ENCODE measurements at regions not wholly inside any gene's neighbourhood (a gene's known extent, or its start where the extent isn't known, plus 50 kb on each side); places are given as distances from the start of the nearest gene placed in this dataset.

DNA sequence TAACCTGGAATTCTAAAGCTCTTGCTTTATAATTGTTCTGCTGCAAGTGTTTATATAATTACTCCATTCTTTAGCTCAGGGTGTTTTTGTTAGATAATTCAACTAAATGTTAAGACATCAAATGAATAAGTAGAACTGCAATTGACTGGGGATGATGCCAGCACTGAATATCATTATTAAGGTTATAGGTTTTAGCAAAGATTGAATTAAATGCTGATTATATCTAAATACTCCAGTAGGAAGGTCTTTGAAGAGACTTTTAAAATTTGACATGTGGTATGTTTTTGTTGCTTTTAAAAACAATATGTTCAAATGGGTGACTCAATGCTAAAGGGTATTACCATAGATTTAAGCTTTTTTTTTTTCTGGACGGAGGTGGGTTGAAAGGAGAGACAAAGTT is 170.1 kb upstream of the THUMPD2 start:
- DNase-seq: no peak
- Histone ChIP-seq H3K4me1 (ENCODE audit: control insufficient read depth, insufficient read depth, low read length) (peaks cover 1% of the 10 kb centered on the region; the same call in 1 of the 2 replicates), H3K23ac (ENCODE audit: low read depth, low read length) (no peak overlapping the region), H3K4me3 (ENCODE audit: insufficient read depth, low read depth, low read length) (no peak overlapping the region), H2BK20ac (ENCODE audit: low read depth, low read length) (no peak overlapping the region), H4K20me1 (ENCODE audit: insufficient read depth, low read length) (no peaks in the 10 kb centered on the region), H3K4ac (ENCODE audit: low read depth, low read length) (no peak overlapping the region), H3K4me2 (ENCODE audit: low read depth, low read length) (no peak overlapping the region), H2AFZ (replicated peaks; ENCODE audit: low read length, poor library complexity) (no peak overlapping the region), H4K8ac (ENCODE audit: low read depth in 2 of 2, low read length in 2 of 2) (no peak overlapping the region), H3K9ac (ENCODE audit: low read depth, low read length) (no peak overlapping the region), H3K18ac (ENCODE audit: low read depth, low read length) (no peak overlapping the region), H3K27ac (ENCODE audit: insufficient read depth, low read length) (no peak overlapping the region), H3K9me1 (ENCODE audit: insufficient read depth, low read length) (no peaks in the 10 kb centered on the region), H2AK9ac (replicated peaks; ENCODE audit: low read depth, low read length, poor library complexity) (no peak overlapping the region), H4K5ac (ENCODE audit: low read depth, low read length) (no peak overlapping the region; the same call in 1 of the 2 replicates), H3K56ac (ENCODE audit: extremely low read depth, insufficient read depth, low read length) (no peak overlapping the region), H2BK5ac (ENCODE audit: low read depth, low read length, poor library complexity, severe bottlenecking) (peak overlapping the region; percentile 86), H3K27me3 (ENCODE audit: control insufficient read depth, insufficient read depth, low read length) (no peaks in the 10 kb centered on the region), H2AK5ac (ENCODE audit: low read depth, low read length) (no peak overlapping the region), H4K91ac (ENCODE audit: insufficient read depth, low read depth, low read length) (no peak overlapping the region), H2BK120ac (ENCODE audit: low read depth, low read length) (no peak overlapping the region), H3K14ac (replicated peaks; ENCODE audit: low read depth, low read length) (no peak overlapping the region), H3K9me3 (ENCODE audit: control insufficient read depth, insufficient read depth, low read length) (no peaks in the 10 kb centered on the region), H3K79me1 (ENCODE audit: low read depth in 1 of 2, low read length in 2 of 2) (no peaks in the 10 kb centered on the region), H3K36me3 (ENCODE audit: control insufficient read depth, insufficient read depth, low read length) (no peaks in the 10 kb centered on the region), H2BK15ac (ENCODE audit: low read depth, low read length) (no peak overlapping the region)
- ATAC-seq (ENCODE audit: low read depth): no peak
- intact Hi-C loops (cut with micrococcal nuclease): no loop called here
- in situ Hi-C loops (cut with MboI; ENCODE audit: low sequenced_read_pairs): no loop called here
- no CpG with 5 or more reads among the region's 1 CpG for WGBS, 2 experiments (ENCODE audit: extremely low coverage in 2 of 2, insufficient read length in 1 of 2)
- BruUV-seq (replicated peaks): no TSS peak
- POLR2A ChIA-PET (ENCODE audit: unreplicated experiment): no interaction called here
- CTCF ChIA-PET: interaction anchor here (0.6 kb wide), 1 partner anchor 428 kb away, joined by 3 read pairs; no protein-coding TSS in a partner anchor
- TF ChIP-seq MXI1 (IDR thresholded peaks at IDR 0.05; ENCODE audit: borderline replicate concordance, low read depth, low read length): no peak
- no peak for TF ChIP-seq CHD1 (IDR thresholded peaks at IDR 0.05; ENCODE audit: low read depth, low read length)
- TF ChIP-seq, protein P1, sequence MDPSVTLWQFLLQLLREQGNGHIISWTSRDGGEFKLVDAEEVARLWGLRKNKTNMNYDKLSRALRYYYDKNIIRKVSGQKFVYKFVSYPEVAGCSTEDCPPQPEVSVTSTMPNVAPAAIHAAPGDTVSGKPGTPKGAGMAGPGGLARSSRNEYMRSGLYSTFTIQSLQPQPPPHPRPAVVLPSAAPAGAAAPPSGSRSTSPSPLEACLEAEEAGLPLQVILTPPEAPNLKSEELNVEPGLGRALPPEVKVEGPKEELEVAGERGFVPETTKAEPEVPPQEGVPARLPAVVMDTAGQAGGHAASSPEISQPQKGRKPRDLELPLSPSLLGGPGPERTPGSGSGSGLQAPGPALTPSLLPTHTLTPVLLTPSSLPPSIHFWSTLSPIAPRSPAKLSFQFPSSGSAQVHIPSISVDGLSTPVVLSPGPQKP (IDR thresholded peaks at IDR 0.05; ENCODE audit: borderline replicate concordance, low read depth, low read length): no peak
- no peak for TF ChIP-seq NFE2L2 (IDR thresholded peaks at IDR 0.05; ENCODE audit: low read depth, low read length)
- dilution Hi-C loops (cut with HindIII; ENCODE audit: low sequenced_read_pairs, unreplicated experiment): no loop called here
